ENCODE measurements at regions not wholly inside any gene's neighbourhood (a gene's known extent, or its start where the extent isn't known, plus 50 kb on each side); places are given as distances from the start of the nearest gene placed in this dataset.

DNA sequence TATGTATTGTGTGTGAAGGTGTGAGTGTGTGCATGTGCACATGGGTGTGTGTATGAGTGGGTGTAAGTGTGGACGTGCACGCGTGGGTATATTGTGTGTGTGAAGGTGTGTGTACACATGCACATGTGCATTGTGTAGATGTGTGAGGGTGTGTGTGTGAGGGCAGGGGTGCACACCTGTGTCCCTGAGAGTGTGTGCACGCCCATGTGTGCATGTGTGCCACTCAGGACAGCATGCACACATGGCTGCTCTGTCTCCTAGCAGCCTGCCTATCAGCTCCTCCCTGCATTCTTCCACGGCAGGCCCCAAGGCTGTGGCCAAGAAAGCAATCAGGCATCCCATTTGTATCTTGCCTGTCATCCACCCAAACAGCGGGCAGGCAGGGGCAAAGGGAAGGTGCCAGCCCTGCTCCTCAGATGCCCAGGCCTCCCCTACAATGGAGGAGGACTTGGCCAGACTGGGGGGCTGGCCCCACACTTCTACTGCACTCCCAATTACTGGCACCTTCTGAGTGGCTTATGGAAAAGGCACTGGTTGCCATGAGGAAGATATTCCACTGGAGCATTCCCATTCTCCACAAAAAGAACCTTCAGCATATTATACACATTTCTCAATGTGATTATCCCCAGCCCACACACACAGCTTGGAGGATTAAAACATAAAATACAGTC lies 380.4 kb upstream of the ZMIZ1 start:
- Histone ChIP-seq H3K4me2 (ENCODE audit: extremely low read depth, insufficient read depth, low read length) (no peak overlapping the region), H3K9ac (ENCODE audit: insufficient read depth, low read length) (no peak overlapping the region), H2AFZ (ENCODE audit: low read length) (no peak overlapping the region)

DNA sequence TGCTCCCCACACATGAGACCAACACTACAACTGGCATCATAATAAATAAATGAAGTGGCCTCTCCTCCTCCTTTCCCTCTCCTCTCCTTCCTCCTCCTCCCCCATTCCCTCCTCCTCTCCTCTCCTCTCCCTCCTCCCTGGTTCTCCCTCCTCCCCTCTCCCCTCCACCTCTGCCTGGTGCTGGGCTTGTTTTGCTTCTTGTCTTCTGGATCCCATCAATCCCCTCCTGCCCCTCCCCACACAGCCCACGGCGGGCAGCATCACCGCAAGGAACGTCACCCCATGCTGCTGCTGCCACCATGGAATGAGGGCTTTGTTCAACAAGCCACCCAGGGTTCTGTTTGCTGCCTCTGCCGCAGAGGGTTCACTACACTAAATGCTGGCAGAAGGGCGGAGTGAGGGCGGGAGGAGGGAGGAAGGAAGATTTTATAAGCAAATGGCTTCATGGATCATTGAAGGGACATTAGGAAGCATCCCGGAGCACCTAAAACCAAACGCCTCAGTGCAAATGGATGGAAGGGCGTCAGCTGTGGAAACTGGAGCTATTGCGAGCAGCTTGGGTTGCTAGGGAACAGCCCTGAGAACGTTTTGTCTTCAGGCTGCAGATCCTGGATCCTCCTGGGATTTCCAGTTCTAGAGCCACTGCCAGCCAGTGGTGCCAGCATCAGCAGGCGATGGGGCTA lies 379.7 kb upstream of the ZMIZ1 start:
- H3K4me2 ChIP-seq (ENCODE audit: extremely low read depth, insufficient read depth, low read length), result no peak overlapping the region
- H4K20me1 ChIP-seq (ENCODE audit: control insufficient read depth, extremely low read depth, insufficient read depth, low read length), result no peaks in the 10 kb centered on the region
- H3K27ac ChIP-seq (ENCODE audit: insufficient read depth, low read length), result no peak overlapping the region
- TF ChIP-seq, protein P1, sequence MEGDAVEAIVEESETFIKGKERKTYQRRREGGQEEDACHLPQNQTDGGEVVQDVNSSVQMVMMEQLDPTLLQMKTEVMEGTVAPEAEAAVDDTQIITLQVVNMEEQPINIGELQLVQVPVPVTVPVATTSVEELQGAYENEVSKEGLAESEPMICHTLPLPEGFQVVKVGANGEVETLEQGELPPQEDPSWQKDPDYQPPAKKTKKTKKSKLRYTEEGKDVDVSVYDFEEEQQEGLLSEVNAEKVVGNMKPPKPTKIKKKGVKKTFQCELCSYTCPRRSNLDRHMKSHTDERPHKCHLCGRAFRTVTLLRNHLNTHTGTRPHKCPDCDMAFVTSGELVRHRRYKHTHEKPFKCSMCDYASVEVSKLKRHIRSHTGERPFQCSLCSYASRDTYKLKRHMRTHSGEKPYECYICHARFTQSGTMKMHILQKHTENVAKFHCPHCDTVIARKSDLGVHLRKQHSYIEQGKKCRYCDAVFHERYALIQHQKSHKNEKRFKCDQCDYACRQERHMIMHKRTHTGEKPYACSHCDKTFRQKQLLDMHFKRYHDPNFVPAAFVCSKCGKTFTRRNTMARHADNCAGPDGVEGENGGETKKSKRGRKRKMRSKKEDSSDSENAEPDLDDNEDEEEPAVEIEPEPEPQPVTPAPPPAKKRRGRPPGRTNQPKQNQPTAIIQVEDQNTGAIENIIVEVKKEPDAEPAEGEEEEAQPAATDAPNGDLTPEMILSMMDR (conservative IDR thresholded peaks at IDR 0.05 in 1 of 2, IDR thresholded peaks at IDR 0.05 in 1 of 2; ENCODE audit: low read depth in 1 of 2, low read length in 2 of 2), result no peak
- no peak for TF ChIP-seq EZH2 (IDR thresholded peaks at IDR 0.05; ENCODE audit: low read length, missing control alignments)
- H3K4me1 ChIP-seq (ENCODE audit: control insufficient read depth, extremely low read depth, insufficient read depth, low read length), result no peaks in the 10 kb centered on the region
- H3K27me3 ChIP-seq (ENCODE audit: control insufficient read depth, insufficient read depth, low read length), result no peaks in the 10 kb centered on the region
- no peak overlapping the region for H3K4me3 ChIP-seq (replicated peaks in 1 of 4; ENCODE audit: control extremely low read depth in 1 of 4, insufficient read depth in 1 of 4, low read depth in 3 of 4, low read length in 4 of 4)
- H3K36me3 ChIP-seq (ENCODE audit: control insufficient read depth, insufficient read depth, low read length), result no peaks in the 10 kb centered on the region
- no peak overlapping the region for H3K9ac ChIP-seq (ENCODE audit: insufficient read depth, low read length)
- no peak for DNase-seq (ENCODE audit: low read depth in 2 of 2)
- no peaks in the 10 kb centered on the region for H3K79me2 ChIP-seq (ENCODE audit: control insufficient read depth, insufficient read depth, low read length)
- H2AFZ ChIP-seq (ENCODE audit: low read length), result peak overlapping the region; percentile 18
- no peaks in the 10 kb centered on the region for H3K9me3 ChIP-seq (ENCODE audit: control insufficient read depth, insufficient read depth, low read depth, low read length)

More for the DNA sequence above, 380.4 kb upstream of the ZMIZ1 start:
- Histone ChIP-seq H3K27me3 (ENCODE audit: control insufficient read depth, insufficient read depth, low read length) (no peaks in the 10 kb centered on the region), H3K27ac (ENCODE audit: insufficient read depth, low read length) (no peak overlapping the region), H4K20me1 (ENCODE audit: control insufficient read depth, extremely low read depth, insufficient read depth, low read length) (no peaks in the 10 kb centered on the region), H3K9me3 (ENCODE audit: control insufficient read depth, insufficient read depth, low read depth, low read length) (no peaks in the 10 kb centered on the region), H3K4me3 (replicated peaks in 1 of 4; ENCODE audit: control extremely low read depth in 1 of 4, insufficient read depth in 1 of 4, low read depth in 3 of 4, low read length in 4 of 4) (no peak overlapping the region), H3K79me2 (ENCODE audit: control insufficient read depth, insufficient read depth, low read length) (no peaks in the 10 kb centered on the region), H3K36me3 (ENCODE audit: control insufficient read depth, insufficient read depth, low read length) (no peaks in the 10 kb centered on the region), H3K4me1 (ENCODE audit: control insufficient read depth, extremely low read depth, insufficient read depth, low read length) (no peaks in the 10 kb centered on the region)
- TF ChIP-seq, protein P1 (conservative IDR thresholded peaks at IDR 0.05 in 1 of 2, IDR thresholded peaks at IDR 0.05 in 1 of 2; ENCODE audit: low read depth in 1 of 2, low read length in 2 of 2), result no peak
- no peak for TF ChIP-seq EZH2 (IDR thresholded peaks at IDR 0.05; ENCODE audit: low read length, missing control alignments)
- no peak for DNase-seq (ENCODE audit: low read depth in 2 of 2)

DNA sequence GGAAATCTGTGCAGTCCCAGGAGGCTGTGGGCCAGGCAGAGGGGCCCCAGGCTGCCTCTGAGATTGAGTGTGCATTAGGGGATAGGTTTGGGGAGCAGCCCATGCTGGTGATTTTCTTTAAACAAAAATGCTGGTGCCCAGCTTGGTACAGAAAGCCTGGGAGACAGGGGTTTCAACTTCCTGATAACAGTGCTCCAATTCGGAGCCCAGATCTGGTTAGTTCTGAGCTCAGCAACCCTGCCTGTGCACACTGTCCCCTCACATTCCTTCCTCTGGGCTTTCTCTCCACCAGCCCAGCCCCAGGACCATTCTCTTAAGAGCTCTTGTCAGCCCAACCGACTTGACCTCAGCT lies 379.2 kb upstream of the ZMIZ1 start:
- H3K4me3 ChIP-seq (replicated peaks in 1 of 4; ENCODE audit: control extremely low read depth in 1 of 4, insufficient read depth in 1 of 4, low read depth in 3 of 4, low read length in 4 of 4), result no peak overlapping the region
- no peaks in the 10 kb centered on the region for H3K9me3 ChIP-seq (ENCODE audit: control insufficient read depth, insufficient read depth, low read depth, low read length)
- no peak for DNase-seq (ENCODE audit: low read depth in 2 of 2)
- TF ChIP-seq EZH2 (IDR thresholded peaks at IDR 0.05; ENCODE audit: low read length, missing control alignments), result no peak
- TF ChIP-seq, protein P1 (conservative IDR thresholded peaks at IDR 0.05 in 1 of 2, IDR thresholded peaks at IDR 0.05 in 1 of 2; ENCODE audit: low read depth in 1 of 2, low read length in 2 of 2), result no peak
- no peak overlapping the region for H3K4me2 ChIP-seq (ENCODE audit: extremely low read depth, insufficient read depth, low read length)
- H3K27ac ChIP-seq (ENCODE audit: insufficient read depth, low read length), result no peak overlapping the region
- no peaks in the 10 kb centered on the region for H3K27me3 ChIP-seq (ENCODE audit: control insufficient read depth, insufficient read depth, low read length)
- no peaks in the 10 kb centered on the region for H3K4me1 ChIP-seq (ENCODE audit: control insufficient read depth, extremely low read depth, insufficient read depth, low read length)
- no peak overlapping the region for H3K9ac ChIP-seq (ENCODE audit: insufficient read depth, low read length)
- no peaks in the 10 kb centered on the region for H3K79me2 ChIP-seq (ENCODE audit: control insufficient read depth, insufficient read depth, low read length)
- H4K20me1 ChIP-seq (ENCODE audit: control insufficient read depth, extremely low read depth, insufficient read depth, low read length), result no peaks in the 10 kb centered on the region
- no peak overlapping the region for H2AFZ ChIP-seq (ENCODE audit: low read length)
- H3K36me3 ChIP-seq (ENCODE audit: control insufficient read depth, insufficient read depth, low read length), result no peaks in the 10 kb centered on the region
